BJ (cell line): ENCODE measurements at regions not wholly inside any gene's neighbourhood (a gene's known extent, or its start where the extent isn't known, plus 50 kb on each side); places are given as distances from the start of the nearest gene placed in this dataset.
"Not testable (repeated sequence)": the region's sequence is repeated elsewhere in the genome, so short reads cannot be mapped to it uniquely, and the experiment has no call there.

Experiments
- CTCF ChIA-PET: fragments of 350-600 bp; formaldehyde crosslinking; extraction: SDS; loops from one replicate; lab custom pipeline; 2021; ENCODE audit warnings: antibody characterized with exemption, inconsistent platforms; lab: Yijun Ruan, JAX
- POLR2A ChIA-PET: fragments of 300-600 bp; sonication (Branson Sonifier 250); formaldehyde crosslinking; extraction: SDS; loops from one replicate; lab custom pipeline; 2021; ENCODE audit warnings: antibody characterized with exemption; lab: Charles Lee
- DNase-seq: peaks from one replicate; pipeline ENCODE4 v3.0.0-alpha.2; 2011; ENCODE audit warnings: low read depth
- H3K27me3 ChIP-seq: 2 replicates; pipeline ENCODE4 v1.6.0; 2011; ENCODE audit warnings: low read length; ENCODE audit not compliant: control insufficient read depth, insufficient read depth
- H3K36me3 ChIP-seq: 2 replicates; pipeline ENCODE4 v1.5.1; 2011; ENCODE audit warnings: low read length; ENCODE audit not compliant: control insufficient read depth, insufficient read depth
- H3K4me3 ChIP-seq: 2 replicates; pipeline ENCODE4 v1.5.1; 2011; ENCODE audit warnings: low read depth, mild to moderate bottlenecking, control low read depth, low read length
- CTCF ChIP-seq: IDR thresholded peaks from 2 replicates; pipeline ENCODE4 v1.5.1; 2011; ENCODE audit warnings: low read depth, mild to moderate bottlenecking, control low read depth, inconsistent platforms, low read length, moderate library complexity; ENCODE audit not compliant: insufficient read depth

- TF ChIP-seq CTCF = no peak
- CTCF ChIA-PET = interaction anchor here (0.9 kb wide), 1 partner anchor 87 kb away, joined by 3 read pairs; no protein-coding TSS in a partner anchor
- DNase-seq = peak; percentile 25
- Histone ChIP-seq H3K27me3 (no peaks in the 10 kb centered on the region), H3K36me3 (no peaks in the 10 kb centered on the region), H3K4me3 (no peak overlapping the region)
- POLR2A ChIA-PET = no interaction called here
Measured at GRCh38 chr6:140203661-140204147, 829.3 kb upstream of the CITED2 start.

- CTCF ChIA-PET = interaction anchor here (0.6 to 0.9 kb wide), 2 partner anchors 88 to 978 kb away, joined by 3 read pairs; no protein-coding TSS in a partner anchor
- Histone ChIP-seq H3K36me3 (no peaks in the 10 kb centered on the region), H3K27me3 (no peaks in the 10 kb centered on the region), H3K4me3 (no peak overlapping the region)
- DNase-seq = no peak
- POLR2A ChIA-PET = no interaction called here
- no peak for TF ChIP-seq CTCF
Measured at GRCh38 chr6:140202964-140203515, 828.6 kb upstream of the CITED2 start.

- H3K27me3 ChIP-seq = no peaks in the 10 kb centered on the region
- H3K4me3 ChIP-seq = no peak overlapping the region
- no peak for TF ChIP-seq CTCF
- ChIA-PET POLR2A (interaction anchor here (0.7 to 0.8 kb wide), 2 partner anchors 336 to 827 kb away, joined by 3 to 5 read pairs; partner anchors contain the start of gene CITED2), CTCF (interaction anchor here (0.9 kb wide), 1 partner anchor 18 kb away, joined by 3 read pairs; no protein-coding TSS in a partner anchor)
- DNase-seq = no peak
- H3K36me3 ChIP-seq = no peaks in the 10 kb centered on the region
Measured at GRCh38 chr6:140201787-140202458, 827.5 kb upstream of the CITED2 start.

- ChIA-PET POLR2A (interaction anchor here (0.6 kb wide), 1 partner anchor 153 kb away, joined by 3 read pairs; no protein-coding TSS in a partner anchor), CTCF (interaction anchor here (0.7 kb wide), 1 partner anchor 92 kb away, joined by 3 read pairs; no protein-coding TSS in a partner anchor)
- Histone ChIP-seq H3K4me3 (no peak overlapping the region), H3K27me3 (no peaks in the 10 kb centered on the region), H3K36me3 (no peaks in the 10 kb centered on the region)
- DNase-seq = no peak
- TF ChIP-seq CTCF = no peak
Measured at GRCh38 chr6:140193269-140193668, 818.8 kb upstream of the CITED2 start.

- TF ChIP-seq CTCF = no peak
Measured at GRCh38 chr6:140192018-140192417, 817.6 kb upstream of the CITED2 start.

GRCh38 chr6:140189263-140189662, 814.8 kb upstream of the CITED2 start:
- H3K27me3 ChIP-seq, H3K4me3 ChIP-seq, H3K36me3 ChIP-seq, POLR2A ChIA-PET, DNase-seq: not testable (repeated sequence)
- CTCF ChIA-PET = interaction anchor here (2.5 kb wide), 1 partner anchor 10 kb away, joined by 9 read pairs; no protein-coding TSS in a partner anchor

More at GRCh38 chr6:140192018-140192417, 817.6 kb upstream of the CITED2 start:
- ChIA-PET POLR2A (no interaction called here), CTCF (interaction anchor here (0.6 to 0.7 kb wide), 2 partner anchors 32 to 941 kb away, joined by 3 to 4 read pairs; no protein-coding TSS in a partner anchor)
- no peak for DNase-seq
- Histone ChIP-seq H3K27me3 (no peaks in the 10 kb centered on the region), H3K4me3 (no peak overlapping the region), H3K36me3 (no peaks in the 10 kb centered on the region)
